Endothelial cell of umbilical vein (primary cell): ENCODE measurements at regions not wholly inside any gene's neighbourhood (a gene's known extent, or its start where the extent isn't known, plus 50 kb on each side); places are given as distances from the start of the nearest gene placed in this dataset.

Experiments used
- BruUV-seq: library from RNA; stranded (reverse); fragments of 400-500 nt; replicated peaks from 2 replicates; lab custom pipeline; 2021; lab: Mats Ljungman, UMichigan
- CTCF ChIA-PET: fragments of 300-600, 350-600 bp; sonication (Branson Sonifier 250); formaldehyde crosslinking; loops from one replicate; lab custom pipeline; 2021; ENCODE audit warnings: antibody characterized with exemption, inconsistent platforms; lab: Charles Lee
- POLR2A ChIA-PET: fragments of 300-600, 350-600 bp; sonication (Branson Sonifier 250); formaldehyde crosslinking; loops from one replicate; lab custom pipeline; 2021; ENCODE audit warnings: antibody characterized with exemption, inconsistent platforms; lab: Charles Lee
- DNase-seq: peaks from one replicate; pipeline ENCODE4 v3.0.0-alpha.2; 2011; ENCODE audit warnings: low read depth, low spot score
- FAIRE-seq: peaks from 2 replicates; lab custom pipeline; 2011; peaks lifted over from hg19 to GRCh38; lab: Jason Lieb, UNC
- H2AFZ ChIP-seq: 2 replicates; pipeline ENCODE4 v1.6.0; 2012; ENCODE audit warnings: low read depth, low read length, control low read depth, inconsistent platforms
- H3K27ac ChIP-seq: 2 replicates; pipeline ENCODE4 v1.5.1; 2011; ENCODE audit warnings: low read depth, mild to moderate bottlenecking, control low read depth, low read length, moderate library complexity; ENCODE audit not compliant: insufficient read depth
- H3K27me3 ChIP-seq, 2 experiments: 2 replicates each; pipeline versions ENCODE4 v1.6.0 to v1.6.1; 2011; ENCODE audit warnings: low read length in 2 of 2, mixed read lengths in 1 of 2; ENCODE audit not compliant: control insufficient read depth in 2 of 2, insufficient read depth in 2 of 2
- H3K36me3 ChIP-seq, 2 experiments: 2 replicates in 1 of 2; 3 replicates in 1 of 2; pipeline ENCODE4 v1.5.1; 2011; ENCODE audit warnings: low read length in 2 of 2, mild to moderate bottlenecking in 1 of 2, moderate library complexity in 1 of 2; ENCODE audit not compliant: control insufficient read depth in 2 of 2, insufficient read depth in 2 of 2; ENCODE audit errors: extremely low read depth in 1 of 2
- H3K4me1 ChIP-seq: 3 replicates; pipeline ENCODE4 v1.5.1; 2011; ENCODE audit warnings: mild to moderate bottlenecking, low read length; ENCODE audit not compliant: control insufficient read depth, insufficient read depth; ENCODE audit errors: extremely low read depth
- H3K4me2 ChIP-seq: 2 replicates; pipeline ENCODE4 v1.6.1; 2011; ENCODE audit warnings: low read length, control low read depth, mixed read lengths; ENCODE audit not compliant: insufficient read depth
- H3K4me3 ChIP-seq, 3 experiments: fragments of 200-600 bp in 1 of 3; sonication (generic), shearing (Covaris generic) in 1 of 3; replicated peaks in 1 of 3; 2 replicates each; pipeline ENCODE4 v1.5.1; 2011 to 2016; ENCODE audit warnings: control low read depth in 3 of 3, low read length in 3 of 3, mild to moderate bottlenecking in 2 of 3, inconsistent platforms in 1 of 3, low read depth in 1 of 3, moderate library complexity in 1 of 3; ENCODE audit not compliant: insufficient read depth in 1 of 3
- H3K79me2 ChIP-seq: 2 replicates; pipeline ENCODE4 v1.6.0; 2012; ENCODE audit warnings: low read length, inconsistent platforms; ENCODE audit not compliant: control insufficient read depth, insufficient read depth
- H3K9ac ChIP-seq: replicated peaks from 2 replicates; pipeline ENCODE3; 2011; ENCODE audit warnings: low read length, control low read depth; ENCODE audit not compliant: insufficient read depth; ENCODE audit errors: extremely low read depth
- H3K9me1 ChIP-seq: replicated peaks from 3 replicates; pipeline ENCODE4 v1.6.0; 2011; ENCODE audit warnings: mild to moderate bottlenecking, low read length; ENCODE audit not compliant: control insufficient read depth, insufficient read depth; ENCODE audit errors: extremely low read depth
- H3K9me3 ChIP-seq: replicated peaks from 2 replicates; pipeline ENCODE4 v1.5.1; 2012; ENCODE audit warnings: low read length, inconsistent platforms; ENCODE audit not compliant: control insufficient read depth, insufficient read depth
- H4K20me1 ChIP-seq: replicated peaks from 2 replicates; pipeline ENCODE3; 2011; ENCODE audit warnings: mild to moderate bottlenecking, low read length; ENCODE audit not compliant: control insufficient read depth, insufficient read depth; ENCODE audit errors: extremely low read depth
- EZH2 ChIP-seq: IDR thresholded peaks from 2 replicates; pipeline ENCODE4 v1.6.1; 2012; ENCODE audit warnings: borderline replicate concordance, low read depth, mild to moderate bottlenecking, moderate library complexity, low read length, inconsistent platforms; ENCODE audit not compliant: severe bottlenecking
- FOS ChIP-seq: IDR thresholded peaks from 2 replicates; pipeline ENCODE4 v1.6.1; 2011; ENCODE audit warnings: mild to moderate bottlenecking, low read length, moderate library complexity, borderline replicate concordance; ENCODE audit not compliant: insufficient read depth
- GATA2 ChIP-seq: IDR thresholded peaks from 2 replicates; pipeline ENCODE4 v1.7.0; 2011; ENCODE audit warnings: low read depth, mild to moderate bottlenecking, moderate library complexity, mixed read lengths, low read length; ENCODE audit not compliant: insufficient read length, insufficient read depth
- JUN ChIP-seq: IDR thresholded peaks from 2 replicates; pipeline ENCODE4 v1.6.1; 2011; ENCODE audit warnings: borderline replicate concordance, low read depth; ENCODE audit not compliant: insufficient read length, insufficient read depth
- MYC ChIP-seq: IDR thresholded peaks from one replicate; pipeline ENCODE4 v1.6.1; 2011; ENCODE audit warnings: mild to moderate bottlenecking, low read depth, low read length
- POLR2A ChIP-seq: IDR thresholded peaks from 2 replicates; pipeline ENCODE4 v1.6.1; 2012; ENCODE audit warnings: low read depth, mild to moderate bottlenecking, control low read depth, low read length
- POLR2AphosphoS5 ChIP-seq: IDR thresholded peaks from 2 replicates; pipeline ENCODE4 v1.6.1; 2012; ENCODE audit warnings: low read depth, mild to moderate bottlenecking, control low read depth, low read length, moderate library complexity; ENCODE audit not compliant: insufficient read depth
- dilution Hi-C: fragments of 300-500 bp; cut with MboI; formaldehyde crosslinking; loops from one replicate; pipeline ENCODE4 v1.15.0; 2019; ENCODE audit warnings: low sequenced_read_pairs; ENCODE audit not compliant: extremely low pct_ligation_motif_present
- intact Hi-C: fragments of 100-400 bp; cut with micrococcal nuclease; formaldehyde crosslinking; loops from one replicate; pipeline ENCODE4 v1.10.0; 2022
- TF ChIP-seq, protein P1 (sequence below): IDR thresholded peaks from 2 replicates; pipeline ENCODE4 v1.6.1; 2011; ENCODE audit not compliant: insufficient read depth, insufficient read length
- TF ChIP-seq, protein P2 (sequence below), 2 donors: IDR thresholded peaks; 1 replicate in 1 of 2; 2 replicates in 1 of 2; pipeline ENCODE4 v1.5.1; 2011; ENCODE audit warnings: low read length in 2 of 2, mild to moderate bottlenecking in 2 of 2, moderate library complexity in 2 of 2, control low read depth in 1 of 2, inconsistent platforms in 1 of 2, low read depth in 1 of 2; ENCODE audit not compliant: insufficient read depth in 1 of 2; ENCODE audit errors: extremely low read depth in 1 of 2

DNA sequence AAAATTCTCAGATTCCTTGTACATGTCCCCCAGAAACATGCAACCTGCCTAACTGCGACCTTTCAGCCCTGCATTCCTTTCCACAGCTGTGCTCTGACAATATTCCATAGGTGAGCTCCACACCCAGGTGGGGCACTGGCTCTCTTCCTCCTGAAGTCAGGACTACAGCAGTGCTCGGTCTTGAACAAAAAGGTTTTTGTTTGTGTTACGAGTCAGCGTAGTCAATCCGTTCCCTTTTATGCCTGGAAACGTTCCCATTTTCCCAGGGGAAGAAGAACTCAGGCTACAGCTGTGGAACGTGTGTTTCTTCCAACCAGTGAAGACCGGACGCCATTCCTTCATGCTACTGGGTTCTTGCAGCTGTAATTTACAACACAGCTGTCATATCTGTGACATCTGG is 52.4 kb upstream of the PFKP start:
- no peak overlapping the region for H3K4me2 ChIP-seq
- H3K9ac ChIP-seq, result no peak overlapping the region
- CTCF ChIA-PET, result no interaction called here
- H3K27me3 ChIP-seq, result peaks cover 0 to 4% of the 10 kb centered on the region in 2 experiments
- intact Hi-C loops, result no loop called here
- no peaks in the 10 kb centered on the region for H3K36me3 ChIP-seq
- H3K27ac ChIP-seq, result no peak overlapping the region
- no peaks in the 10 kb centered on the region for H4K20me1 ChIP-seq
- no peaks in the 10 kb centered on the region for H3K79me2 ChIP-seq
- TF ChIP-seq JUN (no peak), EZH2 (no peak), GATA2 (no peak), POLR2A (no peak), FOS (no peak), MYC (no peak), POLR2AphosphoS5 (no peak)
- TF ChIP-seq, protein P1, sequence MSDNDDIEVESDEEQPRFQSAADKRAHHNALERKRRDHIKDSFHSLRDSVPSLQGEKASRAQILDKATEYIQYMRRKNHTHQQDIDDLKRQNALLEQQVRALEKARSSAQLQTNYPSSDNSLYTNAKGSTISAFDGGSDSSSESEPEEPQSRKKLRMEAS, result no peak
- TF ChIP-seq, protein P2, sequence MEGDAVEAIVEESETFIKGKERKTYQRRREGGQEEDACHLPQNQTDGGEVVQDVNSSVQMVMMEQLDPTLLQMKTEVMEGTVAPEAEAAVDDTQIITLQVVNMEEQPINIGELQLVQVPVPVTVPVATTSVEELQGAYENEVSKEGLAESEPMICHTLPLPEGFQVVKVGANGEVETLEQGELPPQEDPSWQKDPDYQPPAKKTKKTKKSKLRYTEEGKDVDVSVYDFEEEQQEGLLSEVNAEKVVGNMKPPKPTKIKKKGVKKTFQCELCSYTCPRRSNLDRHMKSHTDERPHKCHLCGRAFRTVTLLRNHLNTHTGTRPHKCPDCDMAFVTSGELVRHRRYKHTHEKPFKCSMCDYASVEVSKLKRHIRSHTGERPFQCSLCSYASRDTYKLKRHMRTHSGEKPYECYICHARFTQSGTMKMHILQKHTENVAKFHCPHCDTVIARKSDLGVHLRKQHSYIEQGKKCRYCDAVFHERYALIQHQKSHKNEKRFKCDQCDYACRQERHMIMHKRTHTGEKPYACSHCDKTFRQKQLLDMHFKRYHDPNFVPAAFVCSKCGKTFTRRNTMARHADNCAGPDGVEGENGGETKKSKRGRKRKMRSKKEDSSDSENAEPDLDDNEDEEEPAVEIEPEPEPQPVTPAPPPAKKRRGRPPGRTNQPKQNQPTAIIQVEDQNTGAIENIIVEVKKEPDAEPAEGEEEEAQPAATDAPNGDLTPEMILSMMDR (IDR thresholded peaks at IDR 0.05; ENCODE audit: extremely low read depth in 1 of 2, insufficient read depth in 1 of 2, low read depth in 1 of 2, low read length in 2 of 2), result no peak
- no peaks in the 10 kb centered on the region for H3K9me3 ChIP-seq
- no peak for DNase-seq
- H3K4me3 ChIP-seq, result no peak overlapping the region
- FAIRE-seq, result no peak
- no peaks in the 10 kb centered on the region for H3K9me1 ChIP-seq
- no TSS peak for BruUV-seq
- no peak overlapping the region for H2AFZ ChIP-seq
- POLR2A ChIA-PET, result no interaction called here
- dilution Hi-C loops, result no loop called here
- no peaks in the 10 kb centered on the region for H3K4me1 ChIP-seq
